ENCODE measurements at regions not wholly inside any gene's neighbourhood (a gene's known extent, or its start where the extent isn't known, plus 50 kb on each side); places are given as distances from the start of the nearest gene placed in this dataset.

- TF ChIP-seq POLR2A (IDR thresholded peaks at IDR 0.05; ENCODE audit: low read depth, low read length), result no peak
- TF ChIP-seq BHLHE40 (IDR thresholded peaks at IDR 0.05; ENCODE audit: low read depth, low read length), result no peak
- TF ChIP-seq, protein P1, sequence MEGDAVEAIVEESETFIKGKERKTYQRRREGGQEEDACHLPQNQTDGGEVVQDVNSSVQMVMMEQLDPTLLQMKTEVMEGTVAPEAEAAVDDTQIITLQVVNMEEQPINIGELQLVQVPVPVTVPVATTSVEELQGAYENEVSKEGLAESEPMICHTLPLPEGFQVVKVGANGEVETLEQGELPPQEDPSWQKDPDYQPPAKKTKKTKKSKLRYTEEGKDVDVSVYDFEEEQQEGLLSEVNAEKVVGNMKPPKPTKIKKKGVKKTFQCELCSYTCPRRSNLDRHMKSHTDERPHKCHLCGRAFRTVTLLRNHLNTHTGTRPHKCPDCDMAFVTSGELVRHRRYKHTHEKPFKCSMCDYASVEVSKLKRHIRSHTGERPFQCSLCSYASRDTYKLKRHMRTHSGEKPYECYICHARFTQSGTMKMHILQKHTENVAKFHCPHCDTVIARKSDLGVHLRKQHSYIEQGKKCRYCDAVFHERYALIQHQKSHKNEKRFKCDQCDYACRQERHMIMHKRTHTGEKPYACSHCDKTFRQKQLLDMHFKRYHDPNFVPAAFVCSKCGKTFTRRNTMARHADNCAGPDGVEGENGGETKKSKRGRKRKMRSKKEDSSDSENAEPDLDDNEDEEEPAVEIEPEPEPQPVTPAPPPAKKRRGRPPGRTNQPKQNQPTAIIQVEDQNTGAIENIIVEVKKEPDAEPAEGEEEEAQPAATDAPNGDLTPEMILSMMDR (conservative IDR thresholded peaks at IDR 0.05; ENCODE audit: low read depth, low read length), result no peak
- no peak for TF ChIP-seq RFX5 (IDR thresholded peaks at IDR 0.05; ENCODE audit: low read depth, low read length)
- TF ChIP-seq SMC3 (IDR thresholded peaks at IDR 0.05; ENCODE audit: low read depth, low read length), result no peak
- TF ChIP-seq NFE2L2 (IDR thresholded peaks at IDR 0.05; ENCODE audit: low read depth, low read length), result no peak
- TF ChIP-seq FOS (IDR thresholded peaks at IDR 0.05; ENCODE audit: low read depth, low read length), result no peak
- no peak for TF ChIP-seq RCOR1 (IDR thresholded peaks at IDR 0.05; ENCODE audit: insufficient replicate concordance, low read length)
Measured at GRCh38 chr1:108051631-108052377, 86.8 kb upstream of the VAV3 start.
